Cardiac muscle cell (in vitro differentiated cells and primary cell): ENCODE measurements at regions not wholly inside any gene's neighbourhood (a gene's known extent, or its start where the extent isn't known, plus 50 kb on each side); places are given as distances from the start of the nearest gene placed in this dataset.

ENCODE experiments used
- DNase-seq, 2 donors: peaks; one replicate each; pipeline versions ENCODE4 v3.0.0 to v3.0.0-alpha.2; 2010 to 2017; ENCODE audit warnings: low read depth in 1 of 2, low spot score in 1 of 2
- H3K27ac ChIP-seq: fragments of 200-600 bp; sonication (generic); 2 replicates; pipeline ENCODE4 v1.5.1; 2016
- H3K27me3 ChIP-seq: fragments of 200-600 bp; sonication (generic); 2 replicates; pipeline ENCODE4 v1.6.0; 2016; ENCODE audit warnings: control low read depth
- H3K36me3 ChIP-seq: fragments of 200-600 bp; sonication (generic); 2 replicates; pipeline ENCODE4 v1.5.1; 2016; ENCODE audit warnings: control low read depth
- H3K4me1 ChIP-seq: fragments of 200-600 bp; sonication (generic); 2 replicates; pipeline ENCODE4 v1.8.1; 2017; ENCODE audit warnings: low read depth, mild to moderate bottlenecking, mixed run types
- H3K4me3 ChIP-seq: fragments of 200-600 bp; sonication (generic); 2 replicates; pipeline ENCODE4 v1.5.1; 2016; ENCODE audit warnings: mild to moderate bottlenecking
- H3K9me3 ChIP-seq: fragments of 200-600 bp; sonication (generic); 2 replicates; pipeline ENCODE4 v1.5.1; 2017; ENCODE audit warnings: low read depth, mild to moderate bottlenecking, control low read depth
- CTCF ChIP-seq: IDR thresholded peaks from 2 replicates; pipeline ENCODE4 v1.5.1; 2012; ENCODE audit warnings: low read depth, mild to moderate bottlenecking, low read length

GRCh38 chr11:112525270-112525669 is 264.6 kb upstream of the PLET1 start:
- peak in 1 of 2 donors; percentile 52 for DNase-seq
- H3K9me3 ChIP-seq: no peaks in the 10 kb centered on the region
- H3K27ac ChIP-seq: no peak overlapping the region
- no peak overlapping the region for H3K4me3 ChIP-seq
- H3K36me3 ChIP-seq: no peaks in the 10 kb centered on the region
- H3K4me1 ChIP-seq: peaks cover 23% of the 10 kb centered on the region
- TF ChIP-seq CTCF: no peak
- no peaks in the 10 kb centered on the region for H3K27me3 ChIP-seq

- no peaks in the 10 kb centered on the region for H3K36me3 ChIP-seq
- no peak for TF ChIP-seq CTCF
- H3K4me3 ChIP-seq: no peak overlapping the region
- no peaks in the 10 kb centered on the region for H3K27me3 ChIP-seq
- DNase-seq: no peak
- H3K9me3 ChIP-seq: no peaks in the 10 kb centered on the region
- peaks cover 23% of the 10 kb centered on the region for H3K4me1 ChIP-seq
- peak overlapping the region; percentile 25 for H3K27ac ChIP-seq
Observed at GRCh38 chr11:112525844-112526590, 265.4 kb upstream of the PLET1 start.

GRCh38 chr11:112526699-112527416 is 266.2 kb upstream of the PLET1 start:
- peak in 1 of 2 donors; percentile 11 for DNase-seq
- H3K27ac ChIP-seq: peak overlapping the region; percentile 25
- peaks cover 23% of the 10 kb centered on the region for H3K4me1 ChIP-seq
- H3K36me3 ChIP-seq: no peaks in the 10 kb centered on the region
- no peak for TF ChIP-seq CTCF
- no peaks in the 10 kb centered on the region for H3K9me3 ChIP-seq
- H3K4me3 ChIP-seq: no peak overlapping the region
- no peaks in the 10 kb centered on the region for H3K27me3 ChIP-seq

- H3K9me3 ChIP-seq: no peaks in the 10 kb centered on the region
- peaks cover 20% of the 10 kb centered on the region for H3K4me1 ChIP-seq
- no peak for TF ChIP-seq CTCF
- no peak for DNase-seq
- no peak overlapping the region for H3K27ac ChIP-seq
- H3K4me3 ChIP-seq: no peak overlapping the region
- H3K27me3 ChIP-seq: no peaks in the 10 kb centered on the region
- H3K36me3 ChIP-seq: no peaks in the 10 kb centered on the region
Observed at GRCh38 chr11:112529071-112529470, 268.4 kb upstream of the PLET1 start.

GRCh38 chr11:112532506-112532905 is 271.8 kb upstream of the PLET1 start:
- DNase-seq: no peak
- no peak overlapping the region for H3K27ac ChIP-seq
- TF ChIP-seq CTCF: no peak
- no peaks in the 10 kb centered on the region for H3K9me3 ChIP-seq
- H3K4me3 ChIP-seq: no peak overlapping the region
- no peaks in the 10 kb centered on the region for H3K27me3 ChIP-seq
- H3K36me3 ChIP-seq: no peaks in the 10 kb centered on the region
- peaks cover 16% of the 10 kb centered on the region for H3K4me1 ChIP-seq
